GM21576 (cell line): ENCODE measurements at regions not wholly inside any gene's neighbourhood (a gene's known extent, or its start where the extent isn't known, plus 50 kb on each side); places are given as distances from the start of the nearest gene placed in this dataset.
A peak's percentile ranks its signal among the peaks of the same experiment; 100 is the strongest.
"Not testable (repeated sequence)": the region's sequence is repeated elsewhere in the genome, so short reads cannot be mapped to it uniquely, and the experiment has no call there.

ENCODE experiments used
- ATAC-seq: cut with Tn5 transposase; IDR thresholded peaks from one replicate; pipeline ENCODE4 v1.9.1; 2021; ENCODE audit warnings: mild to moderate bottlenecking, moderate library complexity; ENCODE audit not compliant: unreplicated experiment

GRCh38 chr2:131822237-131822721, 294.6 kb downstream of the CCDC74A start:
- ATAC-seq = not testable (repeated sequence)

DNA sequence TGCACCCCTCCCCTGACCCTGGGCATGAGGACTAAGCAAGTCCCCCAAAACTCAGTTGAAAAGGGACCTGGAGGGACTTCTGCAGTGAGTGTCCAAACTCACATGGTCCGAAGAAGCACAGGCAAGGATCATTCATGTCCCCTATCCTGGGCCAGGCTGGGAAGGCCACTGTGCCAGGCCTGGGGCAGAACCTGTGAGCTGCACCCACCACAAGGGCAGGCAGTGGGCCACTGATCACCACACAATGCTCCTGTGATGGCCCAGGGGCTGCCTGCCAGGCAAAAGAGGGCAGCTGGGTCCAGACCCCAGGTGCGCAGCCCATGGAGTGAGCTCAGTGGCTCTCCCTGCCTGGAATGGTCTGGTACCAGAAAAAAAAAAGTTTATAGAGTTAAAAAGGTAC, 295.4 kb downstream of the CCDC74A start:
- not testable (repeated sequence) for ATAC-seq

DNA sequence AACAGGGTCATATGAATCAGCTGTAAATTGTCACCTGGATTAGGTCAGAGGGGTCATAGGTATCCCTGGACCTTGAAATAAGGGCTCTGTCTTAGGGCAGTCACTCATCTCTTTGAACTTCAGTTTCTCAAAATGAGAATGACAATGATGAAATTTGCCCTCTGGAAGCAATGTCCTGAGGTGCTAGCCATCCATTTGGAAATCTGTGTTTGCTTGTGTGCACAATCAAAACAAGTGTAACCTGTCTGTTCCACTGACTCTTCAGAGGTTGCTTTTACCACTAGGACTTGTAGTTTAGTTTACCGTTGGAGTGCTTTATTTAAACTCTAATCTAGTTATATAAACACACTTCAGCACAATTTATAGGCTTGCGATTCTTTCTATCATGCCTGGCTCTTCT, 297.3 kb downstream of the CCDC74A start:
- not testable (repeated sequence) for ATAC-seq

GRCh38 chr2:131827481-131828163, 299.9 kb downstream of the CCDC74A start:
- ATAC-seq = no peak

GRCh38 chr2:131828164-131828561, 300.5 kb downstream of the CCDC74A start:
- ATAC-seq = no peak

DNA sequence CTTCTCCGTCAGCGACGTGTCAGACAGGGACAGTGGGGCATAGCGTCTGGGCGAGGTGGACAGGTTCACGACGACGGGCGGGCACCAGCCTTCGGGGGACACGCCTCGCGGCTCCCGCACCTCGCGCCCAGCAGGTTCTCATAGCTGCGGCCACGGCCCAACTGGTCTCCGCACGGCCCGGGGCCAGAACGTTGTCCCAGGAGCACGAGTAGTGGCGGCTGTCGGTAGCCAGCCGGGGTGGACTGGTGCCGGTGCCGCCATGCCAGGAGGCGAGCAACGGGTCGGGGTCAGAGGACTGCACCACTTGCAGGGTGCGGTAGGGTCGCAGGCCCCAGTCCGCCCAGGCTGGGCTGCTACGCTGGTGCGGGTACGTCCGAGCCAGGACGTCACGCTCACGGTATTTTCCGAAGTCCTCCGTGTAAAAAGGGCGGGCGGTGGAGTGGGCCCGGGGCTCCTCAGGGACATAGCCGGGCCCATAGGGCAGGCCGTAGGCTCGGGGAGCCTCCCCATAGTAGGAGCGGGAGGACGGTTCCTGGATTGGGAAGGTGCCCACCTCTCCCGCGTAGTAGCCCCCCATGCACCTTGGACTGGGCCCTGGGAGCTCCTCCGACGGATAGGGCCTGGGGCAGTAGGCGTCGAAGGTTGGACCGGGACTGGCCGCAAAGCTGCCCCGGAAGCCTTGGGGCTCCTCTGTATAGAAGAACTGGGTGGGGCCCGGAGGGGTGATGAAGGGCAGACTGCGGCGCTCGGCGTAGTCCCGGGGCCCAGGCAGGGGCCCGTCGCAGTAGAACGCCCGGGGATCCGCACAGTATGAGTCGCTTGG, 301.2 kb downstream of the CCDC74A start:
- ATAC-seq = not testable (repeated sequence)

GRCh38 chr2:131829456-131830241, 302.0 kb downstream of the CCDC74A start:
- not testable (repeated sequence) for ATAC-seq

DNA sequence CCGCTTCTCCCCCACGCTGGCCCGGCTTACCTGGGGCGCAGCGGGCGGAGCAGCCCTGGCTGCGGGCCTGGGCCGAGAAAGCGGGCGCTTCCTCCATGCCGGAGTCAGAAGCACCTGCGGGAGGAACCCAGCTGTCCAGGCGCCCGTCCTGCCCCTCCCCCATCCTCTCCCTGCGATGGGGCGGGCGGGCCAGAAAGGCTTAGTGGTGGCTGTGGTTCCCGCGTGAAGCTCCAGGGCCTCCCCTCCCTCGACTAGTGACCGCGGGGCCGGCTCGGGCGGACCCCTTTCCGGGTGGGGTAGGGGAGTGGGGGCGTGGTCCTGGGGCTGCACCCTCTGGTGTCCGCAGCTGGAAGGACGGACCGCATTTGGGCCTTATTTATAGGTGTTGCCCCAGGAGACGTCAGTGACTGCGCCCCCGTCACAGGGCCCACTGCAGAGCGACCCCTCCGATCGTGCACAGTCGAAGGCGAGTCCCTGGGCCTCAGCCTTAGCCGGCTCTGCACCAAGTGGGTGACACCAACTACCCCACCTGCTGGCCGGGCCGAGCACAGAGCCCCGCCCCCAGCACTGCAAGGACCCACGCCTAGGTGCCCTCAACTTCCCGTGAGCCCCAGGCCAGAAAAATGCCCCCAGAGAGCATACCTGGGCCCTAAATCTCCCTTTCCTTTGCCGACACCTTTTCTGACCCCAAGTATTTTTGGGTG, 302.7 kb downstream of the CCDC74A start:
- not testable (repeated sequence) for ATAC-seq

- not testable (repeated sequence) for ATAC-seq
Observed at GRCh38 chr2:131830946-131831310, 303.2 kb downstream of the CCDC74A start.

DNA sequence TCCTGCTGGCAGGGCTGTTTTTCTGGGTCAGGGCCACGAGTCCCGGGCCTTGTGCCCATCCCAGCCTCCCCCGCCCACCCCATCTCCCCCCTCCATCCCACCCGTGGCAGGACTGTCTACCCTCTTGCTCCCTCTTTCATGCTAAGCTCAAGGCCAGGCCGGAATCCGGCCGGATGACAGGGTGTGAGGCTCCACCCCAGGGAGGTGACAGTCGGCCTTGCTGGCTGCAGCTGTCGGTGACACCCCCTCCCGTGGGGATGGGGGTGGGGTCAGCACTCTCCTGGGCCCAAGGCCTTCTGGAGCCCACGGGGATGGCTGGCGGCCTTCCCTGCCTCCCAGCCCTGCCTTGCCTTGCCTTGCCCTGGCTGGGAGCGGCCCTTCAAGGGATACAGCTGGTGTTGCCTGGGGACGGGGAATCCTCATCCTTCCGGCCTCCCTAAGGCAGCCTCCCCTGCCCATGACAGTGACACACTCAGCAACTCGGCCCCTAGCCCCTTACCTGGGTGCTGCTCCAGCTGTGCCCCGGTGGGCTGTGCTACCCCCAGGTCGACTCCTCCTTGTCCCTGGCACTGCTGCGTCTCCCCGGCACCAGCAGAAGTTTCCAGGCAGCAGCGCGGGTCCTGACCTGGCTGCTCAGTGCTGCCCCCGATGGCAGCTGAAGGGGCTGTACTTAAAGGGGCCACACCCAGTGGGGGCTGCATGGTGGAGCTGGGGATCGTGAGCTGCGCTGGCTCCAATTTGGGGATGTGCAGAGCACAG, 303.9 kb downstream of the CCDC74A start:
- ATAC-seq = peak; percentile 42

GRCh38 chr2:131832209-131832780, 304.6 kb downstream of the CCDC74A start:
- ATAC-seq = not testable (repeated sequence)

DNA sequence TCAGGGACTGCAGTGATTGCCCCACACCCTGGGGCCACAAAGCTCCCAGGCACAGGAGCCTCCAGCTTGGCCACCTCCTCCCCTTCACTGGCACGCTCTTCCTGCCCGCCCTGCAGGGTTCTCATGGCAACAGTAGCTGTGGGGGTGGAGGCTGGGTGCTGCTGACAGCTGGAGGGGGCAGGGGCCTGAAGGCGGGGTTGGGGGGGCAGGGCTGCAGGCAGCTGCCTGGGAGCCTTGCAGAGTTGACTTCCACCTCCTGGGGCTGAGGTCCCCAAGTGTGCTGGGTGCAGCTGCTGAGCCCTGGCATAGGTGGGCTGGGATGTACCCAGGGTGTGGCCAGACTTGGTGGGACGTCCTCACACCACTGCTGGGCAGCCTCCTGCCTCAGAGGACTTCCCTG, 305.2 kb downstream of the CCDC74A start:
- not testable (repeated sequence) for ATAC-seq

- not testable (repeated sequence) for ATAC-seq
Observed at GRCh38 chr2:131833367-131834202, 305.9 kb downstream of the CCDC74A start.

GRCh38 chr2:131834203-131835020, 306.7 kb downstream of the CCDC74A start:
- not testable (repeated sequence) for ATAC-seq

- ATAC-seq = not testable (repeated sequence)
Observed at GRCh38 chr2:131835022-131835421, 307.3 kb downstream of the CCDC74A start.

DNA sequence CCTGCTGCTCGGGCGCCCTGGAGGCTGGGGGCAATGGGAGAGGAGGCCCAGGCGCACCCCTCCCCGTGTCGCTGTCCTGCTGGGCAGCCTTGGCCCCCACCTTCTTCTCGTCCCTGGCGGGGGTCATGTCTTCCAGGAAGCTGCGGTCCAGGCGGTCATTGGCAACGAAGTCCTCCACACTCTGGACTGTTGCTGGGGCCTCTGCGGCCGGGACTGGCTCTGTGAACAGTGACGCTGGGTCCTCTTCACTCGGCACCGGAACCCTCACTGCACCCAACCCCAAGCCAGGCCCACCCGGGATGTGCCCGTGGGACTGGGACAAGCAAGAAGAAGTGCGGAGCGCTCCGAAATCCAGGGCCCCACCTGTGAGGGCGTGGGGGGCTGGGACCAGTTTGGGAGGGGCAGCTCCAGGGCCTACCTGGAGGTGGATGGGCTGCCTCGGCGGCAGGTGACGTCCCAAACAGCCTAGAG, 308.0 kb downstream of the CCDC74A start:
- ATAC-seq = no peak

DNA sequence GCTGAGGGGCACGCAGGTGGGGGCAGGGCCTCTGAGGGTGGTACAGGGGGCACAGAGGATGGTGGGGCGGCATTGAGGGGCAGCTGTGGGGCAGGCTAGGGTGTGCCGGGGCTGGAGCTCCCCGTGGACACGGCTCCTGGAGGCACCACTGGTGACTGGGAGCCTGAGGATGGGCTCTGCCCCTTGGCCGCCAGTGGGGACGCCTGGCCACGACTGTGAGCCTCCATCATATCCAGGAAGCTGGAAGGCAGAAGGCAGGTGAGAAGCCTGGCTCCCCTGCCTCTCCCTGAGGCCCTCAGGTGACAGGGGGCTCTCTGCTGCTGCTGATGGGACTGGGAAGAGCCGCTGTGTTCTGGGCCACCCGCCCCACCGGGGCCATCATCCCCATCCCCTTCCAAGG, 308.4 kb downstream of the CCDC74A start:
- ATAC-seq = not testable (repeated sequence)

DNA sequence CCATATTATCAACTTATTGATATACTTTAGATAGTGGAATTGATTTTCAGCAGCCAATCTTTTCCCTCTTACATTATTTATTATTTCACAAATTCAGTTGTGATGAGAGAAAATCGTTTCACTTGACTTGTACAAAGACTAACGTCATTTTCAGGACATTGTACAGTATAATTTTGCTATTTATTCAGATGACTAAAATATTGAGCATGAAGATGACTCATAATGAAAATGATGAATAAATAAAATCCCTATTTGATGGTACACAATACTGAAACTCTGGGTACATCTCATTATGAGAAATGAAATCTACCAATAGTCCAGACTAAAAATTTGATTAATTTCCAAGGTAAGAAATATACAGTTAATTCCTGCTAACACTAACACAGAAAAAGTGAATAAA, 316.4 kb downstream of the CCDC74A start:
- ATAC-seq = not testable (repeated sequence)
